Smooth muscle cell (in vitro differentiated cells): ENCODE measurements at regions not wholly inside any gene's neighbourhood (a gene's known extent, or its start where the extent isn't known, plus 50 kb on each side); places are given as distances from the start of the nearest gene placed in this dataset.

ENCODE experiments used
- DNase-seq: peaks from one replicate; lab custom pipeline; 2025; ENCODE audit not compliant: unreplicated experiment; lab: John Stamatoyannopoulos, UW
- H2AFZ ChIP-seq: fragments of 200-600 bp; sonication (generic); 2 replicates; pipeline ENCODE4 v1.6.0; 2016; ENCODE audit warnings: antibody characterized with exemption, low read depth, mild to moderate bottlenecking
- H3F3A ChIP-seq: fragments of 200-600 bp; sonication (generic); 2 replicates; pipeline ENCODE4 v1.6.0; 2017; ENCODE audit warnings: antibody characterized with exemption, low read depth
- H3K27ac ChIP-seq: fragments of 200-600 bp; sonication (generic); 2 replicates; pipeline ENCODE4 v1.5.1; 2016; ENCODE audit warnings: low read depth, mild to moderate bottlenecking
- H3K27me3 ChIP-seq: fragments of 200-600 bp; sonication (generic); 2 replicates; pipeline ENCODE4 v1.6.1; 2016; ENCODE audit warnings: low read depth, mild to moderate bottlenecking
- H3K36me3 ChIP-seq: fragments of 200-600 bp; sonication (generic); 2 replicates; pipeline ENCODE4 v1.5.1; 2016; ENCODE audit warnings: low read depth
- H3K4me1 ChIP-seq: fragments of 200-600 bp; sonication (generic); 2 replicates; pipeline ENCODE4 v1.5.1; 2016; ENCODE audit warnings: low read depth
- H3K4me2 ChIP-seq: fragments of 200-600 bp; sonication (generic); 2 replicates; pipeline ENCODE4 v1.6.0; 2016; ENCODE audit warnings: mild to moderate bottlenecking
- H3K4me3 ChIP-seq: fragments of 200-600 bp; sonication (generic); 2 replicates; pipeline ENCODE4 v1.5.1; 2016; ENCODE audit warnings: mild to moderate bottlenecking
- H3K79me2 ChIP-seq: fragments of 200-600 bp; sonication (generic); 2 replicates; pipeline ENCODE4 v1.6.0; 2016; ENCODE audit warnings: low read depth, mild to moderate bottlenecking
- H3K9ac ChIP-seq: fragments of 200-600 bp; sonication (generic); 2 replicates; pipeline ENCODE4 v1.6.0; 2016; ENCODE audit warnings: low read depth
- H3K9me3 ChIP-seq: fragments of 200-600 bp; sonication (generic); replicated peaks from 2 replicates; pipeline ENCODE4 v1.5.1; 2016; ENCODE audit warnings: low read depth
- H4K20me1 ChIP-seq: fragments of 200-600 bp; sonication (generic); 2 replicates; pipeline ENCODE4 v1.6.0; 2016; ENCODE audit warnings: low read depth
- CTCF ChIP-seq: fragments of 200-600 bp; sonication (generic); IDR thresholded peaks from 2 replicates; pipeline ENCODE4 v1.5.1; 2017; ENCODE audit warnings: borderline replicate concordance, mild to moderate bottlenecking, antibody characterized with exemption; ENCODE audit not compliant: insufficient read depth, poor library complexity, severe bottlenecking
- WGBS: methylation state at CpG from one replicate; pipeline ENCODE4 v1.1.7; 2016; ENCODE audit warnings: low lambda C conversion rate; 5-methylcytosine and 5-hydroxymethylcytosine counted together

GRCh38 chr3:144049374-144049773, 77.8 kb downstream of the DIPK2A start:
- H3K27me3 ChIP-seq = no peaks in the 10 kb centered on the region
- no peak for DNase-seq
- WGBS = 93% methylated on average over 5 of the region's 5 CpGs
- H3K79me2 ChIP-seq = no peaks in the 10 kb centered on the region
- no peak overlapping the region for H2AFZ ChIP-seq
- H3F3A ChIP-seq = no peaks in the 10 kb centered on the region
- no peaks in the 10 kb centered on the region for H4K20me1 ChIP-seq
- H3K27ac ChIP-seq = no peak overlapping the region
- H3K9ac ChIP-seq = no peak overlapping the region
- no peaks in the 10 kb centered on the region for H3K36me3 ChIP-seq
- H3K4me1 ChIP-seq = no peaks in the 10 kb centered on the region
- H3K4me3 ChIP-seq = no peak overlapping the region
- H3K9me3 ChIP-seq = no peaks in the 10 kb centered on the region
- no peak overlapping the region for H3K4me2 ChIP-seq
- no peak for TF ChIP-seq CTCF

GRCh38 chr3:144051211-144051610, 79.6 kb downstream of the DIPK2A start:
- H3K9me3 ChIP-seq = no peaks in the 10 kb centered on the region
- H3K27ac ChIP-seq = no peak overlapping the region
- no peaks in the 10 kb centered on the region for H3K79me2 ChIP-seq
- H2AFZ ChIP-seq = no peak overlapping the region
- H3K4me3 ChIP-seq = no peak overlapping the region
- no peaks in the 10 kb centered on the region for H3K27me3 ChIP-seq
- TF ChIP-seq CTCF = no peak
- H3K9ac ChIP-seq = no peak overlapping the region
- no peaks in the 10 kb centered on the region for H4K20me1 ChIP-seq
- H3K4me1 ChIP-seq = no peaks in the 10 kb centered on the region
- H3K36me3 ChIP-seq = no peaks in the 10 kb centered on the region
- H3F3A ChIP-seq = no peaks in the 10 kb centered on the region
- DNase-seq = no peak
- no peak overlapping the region for H3K4me2 ChIP-seq

GRCh38 chr3:144052275-144052674, 80.7 kb downstream of the DIPK2A start:
- no peak for TF ChIP-seq CTCF
- Histone ChIP-seq H3K79me2 (no peaks in the 10 kb centered on the region), H3K9me3 (no peaks in the 10 kb centered on the region), H3K4me3 (no peak overlapping the region), H3K27me3 (no peaks in the 10 kb centered on the region), H3K9ac (no peak overlapping the region), H3K4me2 (no peak overlapping the region), H3K36me3 (no peaks in the 10 kb centered on the region), H3K27ac (no peak overlapping the region), H3K4me1 (no peaks in the 10 kb centered on the region), H4K20me1 (no peaks in the 10 kb centered on the region), H3F3A (no peaks in the 10 kb centered on the region), H2AFZ (no peak overlapping the region)
- no peak for DNase-seq

GRCh38 chr3:144053121-144053520, 81.5 kb downstream of the DIPK2A start:
- Histone ChIP-seq H2AFZ (no peak overlapping the region), H3K27me3 (no peaks in the 10 kb centered on the region), H3K4me1 (no peaks in the 10 kb centered on the region), H3K4me3 (no peak overlapping the region), H3K27ac (no peak overlapping the region), H3K9ac (no peak overlapping the region), H3K9me3 (no peaks in the 10 kb centered on the region), H4K20me1 (no peaks in the 10 kb centered on the region), H3K4me2 (no peak overlapping the region), H3K79me2 (no peaks in the 10 kb centered on the region), H3K36me3 (no peaks in the 10 kb centered on the region), H3F3A (no peaks in the 10 kb centered on the region)
- DNase-seq = no peak
- WGBS = 94% methylated on average over 1 of the region's 1 CpG
- TF ChIP-seq CTCF = no peak
